C4-2B (cell line): ENCODE measurements at regions not wholly inside any gene's neighbourhood (a gene's known extent, or its start where the extent isn't known, plus 50 kb on each side); places are given as distances from the start of the nearest gene placed in this dataset.

ENCODE experiments used
- H3K27ac ChIP-seq: fragments of 450-650 bp; 2 replicates; pipeline ENCODE4 v1.5.1; 2017
- ZFX ChIP-seq: fragments of 450-650 bp; IDR thresholded peaks from 2 replicates; pipeline ENCODE4 v1.6.1; 2017
- TF ChIP-seq, protein P1 (sequence below): fragments of 450-650 bp; conservative IDR thresholded peaks from 2 replicates; pipeline ENCODE4 v1.5.1; 2017; ENCODE audit warnings: mild to moderate bottlenecking

DNA sequence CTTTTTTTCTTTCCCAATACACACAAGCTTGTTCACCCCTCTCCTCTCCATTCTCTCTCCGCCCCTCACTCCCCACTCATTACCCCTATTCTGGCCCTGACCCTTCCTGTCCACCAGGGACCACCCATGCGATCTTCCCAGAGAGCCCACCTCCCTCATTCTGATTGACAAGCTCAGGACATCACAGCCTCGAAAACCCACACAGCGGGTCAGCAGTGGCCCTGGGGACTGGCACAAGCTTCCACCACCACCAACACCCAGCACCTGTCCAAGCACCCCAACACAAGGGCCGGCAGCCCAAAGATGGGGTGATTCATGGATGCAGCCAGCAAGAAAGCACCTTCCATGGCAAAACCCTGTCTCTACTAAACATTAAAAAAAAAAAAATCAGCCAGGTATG lies 50.0 kb upstream of the USP6NL start:
- TF ChIP-seq, protein P1, sequence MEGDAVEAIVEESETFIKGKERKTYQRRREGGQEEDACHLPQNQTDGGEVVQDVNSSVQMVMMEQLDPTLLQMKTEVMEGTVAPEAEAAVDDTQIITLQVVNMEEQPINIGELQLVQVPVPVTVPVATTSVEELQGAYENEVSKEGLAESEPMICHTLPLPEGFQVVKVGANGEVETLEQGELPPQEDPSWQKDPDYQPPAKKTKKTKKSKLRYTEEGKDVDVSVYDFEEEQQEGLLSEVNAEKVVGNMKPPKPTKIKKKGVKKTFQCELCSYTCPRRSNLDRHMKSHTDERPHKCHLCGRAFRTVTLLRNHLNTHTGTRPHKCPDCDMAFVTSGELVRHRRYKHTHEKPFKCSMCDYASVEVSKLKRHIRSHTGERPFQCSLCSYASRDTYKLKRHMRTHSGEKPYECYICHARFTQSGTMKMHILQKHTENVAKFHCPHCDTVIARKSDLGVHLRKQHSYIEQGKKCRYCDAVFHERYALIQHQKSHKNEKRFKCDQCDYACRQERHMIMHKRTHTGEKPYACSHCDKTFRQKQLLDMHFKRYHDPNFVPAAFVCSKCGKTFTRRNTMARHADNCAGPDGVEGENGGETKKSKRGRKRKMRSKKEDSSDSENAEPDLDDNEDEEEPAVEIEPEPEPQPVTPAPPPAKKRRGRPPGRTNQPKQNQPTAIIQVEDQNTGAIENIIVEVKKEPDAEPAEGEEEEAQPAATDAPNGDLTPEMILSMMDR = no peak
- no peak for TF ChIP-seq ZFX
- H3K27ac ChIP-seq = no peak overlapping the region
